ENCODE measurements at regions not wholly inside any gene's neighbourhood (a gene's known extent, or its start where the extent isn't known, plus 50 kb on each side); places are given as distances from the start of the nearest gene placed in this dataset.

- Histone ChIP-seq H3K56ac (replicated peaks; ENCODE audit: insufficient read length, low read depth, low read length) (no peak overlapping the region), H3K4me3 (ENCODE audit: extremely low read depth in 1 of 4, insufficient read depth in 2 of 4, low read depth in 3 of 4, low read length in 4 of 4) (no peak overlapping the region), H2BK5ac (ENCODE audit: low read depth, low read length) (no peak overlapping the region), H3K79me1 (ENCODE audit: low read depth, low read length) (no peaks in the 10 kb centered on the region), H2AFZ (ENCODE audit: low read length) (no peak overlapping the region; the same call in 1 of the 2 replicates), H2BK20ac (ENCODE audit: low read length) (no peak overlapping the region), H3K23ac (ENCODE audit: insufficient read length) (no peak overlapping the region), H4K20me1 (replicated peaks in 1 of 2; ENCODE audit: control insufficient read depth in 1 of 2, insufficient read depth in 2 of 2, low read length in 2 of 2) (no peaks in the 10 kb centered on the region), H3K18ac (ENCODE audit: extremely low read depth, low read length) (no peak overlapping the region), H4K91ac (replicated peaks; ENCODE audit: insufficient read length, low read length) (no peak overlapping the region), H3K9ac (replicated peaks in 1 of 4; ENCODE audit: extremely low read depth in 1 of 4, low read depth in 3 of 4, low read length in 3 of 4) (no peak overlapping the region), H2AK5ac (ENCODE audit: low read depth, low read length) (no peak overlapping the region), H4K8ac (ENCODE audit: extremely low read depth, insufficient read depth, low read length) (no peak overlapping the region), H3K9me3 (ENCODE audit: insufficient read depth in 2 of 2, low read depth in 1 of 2, low read length in 1 of 2) (no peaks in the 10 kb centered on the region), H3K36me3 (ENCODE audit: control insufficient read depth in 2 of 4, insufficient read depth in 4 of 4, low read length in 3 of 4) (no peaks in the 10 kb centered on the region), H3K4ac (replicated peaks; ENCODE audit: insufficient read length, low read depth, low read length) (no peak overlapping the region), H3K4me2 (ENCODE audit: insufficient read depth in 1 of 2, low read depth in 2 of 2, low read length in 2 of 2) (no peak overlapping the region), H3K27me3 (replicated peaks in 1 of 4; ENCODE audit: control insufficient read depth in 3 of 4, extremely low read depth in 1 of 4, insufficient read depth in 3 of 4, low read length in 3 of 4) (no peaks in the 10 kb centered on the region), H2BK12ac (ENCODE audit: low read depth, low read length) (no peak overlapping the region), H4K5ac (ENCODE audit: insufficient read length, low read depth, low read length) (no peak overlapping the region), H3K27ac (ENCODE audit: low read depth, low read length) (no peak overlapping the region), H2BK120ac (replicated peaks; ENCODE audit: low read depth, low read length) (no peak overlapping the region), H2BK15ac (ENCODE audit: low read length) (no peak overlapping the region), H3K23me2 (ENCODE audit: low read depth, low read length) (no peaks in the 10 kb centered on the region), H3K79me2 (ENCODE audit: control insufficient read depth in 1 of 2, insufficient read depth in 2 of 2, low read length in 2 of 2) (no peaks in the 10 kb centered on the region), H3K14ac (ENCODE audit: insufficient read length) (no peak overlapping the region), H3K4me1 (replicated peaks in 1 of 4; ENCODE audit: control insufficient read depth in 3 of 4, insufficient read depth in 4 of 4, low read length in 3 of 4) (peaks cover 0 to 2% (median 0%) of the 10 kb centered on the region in 4 experiments; a peak in 1 of 7 replicates)
- TF ChIP-seq KDM1A (IDR thresholded peaks at IDR 0.05; ENCODE audit: borderline replicate concordance, low read length): no peak
- no peak for TF ChIP-seq YY1 (IDR thresholded peaks at IDR 0.05; ENCODE audit: low read depth, low read length)
- TF ChIP-seq SP4 (IDR thresholded peaks at IDR 0.05; ENCODE audit: low read length): no peak
- TF ChIP-seq CEBPB (IDR thresholded peaks at IDR 0.05; ENCODE audit: low read depth, low read length): no peak
- TF ChIP-seq RNF2 (IDR thresholded peaks at IDR 0.05; ENCODE audit: borderline replicate concordance, low read depth, low read length, missing control alignments, poor library complexity, severe bottlenecking): no peak
- no peak for TF ChIP-seq CBX5 (IDR thresholded peaks at IDR 0.05; ENCODE audit: low read depth, low read length)
- TF ChIP-seq E2F6 (IDR thresholded peaks at IDR 0.05): no peak
- no peak for TF ChIP-seq CHD2 (IDR thresholded peaks at IDR 0.05; ENCODE audit: low read length)
- TF ChIP-seq SAP30 (IDR thresholded peaks at IDR 0.05; ENCODE audit: insufficient read depth, insufficient replicate concordance, low read length): no peak
- TF ChIP-seq SP2 (IDR thresholded peaks at IDR 0.05; ENCODE audit: low read length): no peak
- TF ChIP-seq KDM4A (IDR thresholded peaks at IDR 0.05; ENCODE audit: low read depth, low read length, severe bottlenecking): no peak
- TF ChIP-seq TCF12 (IDR thresholded peaks at IDR 0.05; ENCODE audit: low read depth, low read length): no peak
- no peak for TF ChIP-seq BRCA1 (IDR thresholded peaks at IDR 0.05; ENCODE audit: low read depth, low read length)
- TF ChIP-seq POU5F1 (IDR thresholded peaks at IDR 0.05; ENCODE audit: low read depth, low read length): no peak
- no peak for TF ChIP-seq SIRT6 (IDR thresholded peaks at IDR 0.05; ENCODE audit: low read length)
- FAIRE-seq: no peak
- CTCF ChIA-PET (ENCODE audit: partially characterized antibody): interaction anchor here (0.8 to 1.1 kb wide), 2 partner anchors 24 to 153 kb away, joined by 3 read pairs; no protein-coding TSS in a partner anchor
- POLR2A ChIA-PET (ENCODE audit: partially characterized antibody): no interaction called here
- DNase-seq (ENCODE audit: low read depth in 1 of 2, low spot score in 2 of 2): no peak
- 83% methylated on average over 2 of the region's 2 CpGs; no CpG with 5 or more reads in 1 of the 2 experiments for WGBS, 2 experiments (ENCODE audit: extremely low coverage in 1 of 2, insufficient coverage in 1 of 2, insufficient read length in 1 of 2, insufficient replicate concordance in 2 of 2, low coverage in 1 of 2, low lambda C conversion rate in 2 of 2, missing lambda C conversion rate in 1 of 2)
Measured at GRCh38 chr1:55632906-55633305, 417.7 kb upstream of the USP24 start.
